GM12872 (cell line): ENCODE measurements at regions not wholly inside any gene's neighbourhood (a gene's known extent, or its start where the extent isn't known, plus 50 kb on each side); places are given as distances from the start of the nearest gene placed in this dataset.

Experiments
- TF ChIP-seq, protein P1 (sequence below): IDR thresholded peaks from 3 replicates; pipeline ENCODE4 v1.5.1; 2011; ENCODE audit warnings: low read depth, mild to moderate bottlenecking, low read length, moderate library complexity; ENCODE audit not compliant: insufficient read depth

DNA sequence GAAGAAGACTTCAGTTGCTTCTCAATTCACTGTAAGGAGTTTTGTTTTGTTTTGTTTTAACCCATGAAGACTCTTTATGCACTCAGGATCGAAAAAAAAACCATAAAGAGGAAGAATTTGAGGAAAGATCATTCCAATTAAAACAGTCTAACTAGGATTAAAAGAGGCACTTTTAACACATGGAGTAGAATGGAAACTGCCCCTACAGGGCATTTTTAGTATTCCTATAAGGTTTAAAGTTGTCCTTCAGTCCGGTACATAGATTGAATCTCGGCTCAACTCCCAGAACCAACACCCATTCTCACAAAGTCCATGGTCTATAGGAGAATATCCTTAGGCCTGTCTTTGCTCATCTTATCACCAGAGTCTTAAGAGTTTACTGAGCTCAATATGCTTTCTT, 469.6 kb downstream of the DTWD2 start:
- TF ChIP-seq, protein P1, sequence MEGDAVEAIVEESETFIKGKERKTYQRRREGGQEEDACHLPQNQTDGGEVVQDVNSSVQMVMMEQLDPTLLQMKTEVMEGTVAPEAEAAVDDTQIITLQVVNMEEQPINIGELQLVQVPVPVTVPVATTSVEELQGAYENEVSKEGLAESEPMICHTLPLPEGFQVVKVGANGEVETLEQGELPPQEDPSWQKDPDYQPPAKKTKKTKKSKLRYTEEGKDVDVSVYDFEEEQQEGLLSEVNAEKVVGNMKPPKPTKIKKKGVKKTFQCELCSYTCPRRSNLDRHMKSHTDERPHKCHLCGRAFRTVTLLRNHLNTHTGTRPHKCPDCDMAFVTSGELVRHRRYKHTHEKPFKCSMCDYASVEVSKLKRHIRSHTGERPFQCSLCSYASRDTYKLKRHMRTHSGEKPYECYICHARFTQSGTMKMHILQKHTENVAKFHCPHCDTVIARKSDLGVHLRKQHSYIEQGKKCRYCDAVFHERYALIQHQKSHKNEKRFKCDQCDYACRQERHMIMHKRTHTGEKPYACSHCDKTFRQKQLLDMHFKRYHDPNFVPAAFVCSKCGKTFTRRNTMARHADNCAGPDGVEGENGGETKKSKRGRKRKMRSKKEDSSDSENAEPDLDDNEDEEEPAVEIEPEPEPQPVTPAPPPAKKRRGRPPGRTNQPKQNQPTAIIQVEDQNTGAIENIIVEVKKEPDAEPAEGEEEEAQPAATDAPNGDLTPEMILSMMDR, result no peak

DNA sequence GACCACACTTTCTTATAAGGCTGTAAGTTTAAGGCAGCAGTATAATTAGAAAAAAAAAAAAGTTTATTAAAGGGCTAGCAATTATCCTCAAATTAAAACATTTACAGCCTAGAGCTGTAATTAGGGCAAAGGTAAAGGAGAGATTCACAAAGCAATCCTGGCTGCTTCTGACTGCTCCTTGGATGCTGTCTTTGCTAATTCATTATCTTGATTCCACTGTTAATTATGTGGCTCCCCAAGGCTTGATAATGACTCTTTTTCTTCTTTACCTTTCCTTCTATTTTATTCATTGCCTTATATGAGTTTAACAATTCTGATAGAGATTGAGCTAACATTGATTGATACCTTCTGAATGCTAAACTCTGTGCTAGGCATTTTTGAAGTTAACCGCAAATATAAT, 476.5 kb downstream of the DTWD2 start:
- TF ChIP-seq, protein P1, result no peak

DNA sequence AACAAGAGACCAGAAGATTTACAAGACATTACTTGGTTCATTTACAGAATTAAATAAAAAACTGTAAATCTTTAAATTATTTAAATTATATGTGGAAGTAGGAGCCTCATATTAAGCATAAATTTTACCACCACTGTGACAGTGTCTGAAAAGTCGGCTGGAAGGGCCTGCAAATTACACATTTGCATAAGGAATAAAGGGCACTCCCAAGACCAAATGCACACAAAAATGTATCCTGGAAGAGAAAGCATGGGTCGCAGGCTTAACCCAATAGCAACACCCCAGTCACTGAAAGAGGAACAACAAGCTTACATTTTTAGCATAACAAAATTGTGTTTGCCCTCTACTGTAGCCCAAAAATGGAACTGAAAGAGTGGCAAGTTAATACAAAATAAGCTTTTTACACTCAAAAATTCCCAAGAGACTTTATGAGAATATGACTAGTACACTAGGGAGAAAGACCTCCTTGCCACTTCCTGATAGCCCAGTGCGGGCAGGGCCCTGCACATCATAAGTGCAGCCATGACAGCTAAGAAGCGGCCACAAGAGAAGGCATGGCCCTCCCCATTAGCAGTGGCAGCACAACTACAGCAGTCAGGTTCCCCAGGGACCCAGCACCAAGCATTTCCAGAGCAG, 482.0 kb downstream of the DTWD2 start:
- TF ChIP-seq, protein P1, result no peak

DNA sequence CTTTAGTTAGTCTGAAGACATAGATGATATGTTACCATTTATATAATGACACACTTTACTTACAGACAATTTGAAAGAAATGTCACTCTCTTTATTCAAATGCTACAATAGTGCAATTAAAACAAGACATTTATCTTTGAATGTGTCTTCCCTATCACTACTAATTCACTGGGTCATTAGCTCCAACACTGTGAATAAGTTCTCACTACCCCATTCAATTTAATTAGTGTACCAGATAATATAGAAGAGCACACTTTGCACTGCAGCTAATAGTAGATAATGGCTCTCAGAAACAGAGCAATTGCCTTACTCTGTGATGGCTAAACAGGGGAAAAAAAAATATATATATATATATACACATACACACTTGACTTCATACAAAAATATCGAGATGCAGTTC, 497.0 kb downstream of the DTWD2 start:
- TF ChIP-seq, protein P1, result no peak

DNA sequence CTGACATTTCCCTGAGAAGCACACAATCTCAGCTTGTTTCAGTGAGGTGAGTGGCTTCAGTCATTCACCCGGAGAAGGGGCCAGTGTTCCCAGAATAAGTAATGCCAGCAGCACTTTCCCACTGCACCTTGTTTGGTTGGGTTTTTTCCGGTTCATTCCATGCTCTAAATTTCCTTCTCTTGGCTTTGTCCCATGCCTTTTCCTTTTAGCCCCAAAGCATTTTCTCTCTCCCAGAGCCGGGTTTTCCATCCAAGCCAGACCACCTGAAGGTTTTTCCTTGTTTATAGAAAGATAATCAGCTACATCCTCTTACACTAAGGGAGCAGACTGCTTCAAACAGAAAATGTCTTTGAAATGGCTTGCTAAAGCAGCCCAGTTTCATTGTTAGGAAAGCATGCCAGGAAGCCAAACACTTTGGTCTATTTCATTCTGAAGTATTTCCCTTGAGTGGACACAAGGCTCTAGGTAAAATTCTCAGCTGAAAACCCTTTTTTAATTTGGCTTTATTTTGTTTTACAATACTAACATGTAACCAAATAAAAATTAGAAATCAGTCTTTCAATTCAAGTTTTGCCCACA, 501.6 kb downstream of the DTWD2 start:
- TF ChIP-seq, protein P1, result no peak

DNA sequence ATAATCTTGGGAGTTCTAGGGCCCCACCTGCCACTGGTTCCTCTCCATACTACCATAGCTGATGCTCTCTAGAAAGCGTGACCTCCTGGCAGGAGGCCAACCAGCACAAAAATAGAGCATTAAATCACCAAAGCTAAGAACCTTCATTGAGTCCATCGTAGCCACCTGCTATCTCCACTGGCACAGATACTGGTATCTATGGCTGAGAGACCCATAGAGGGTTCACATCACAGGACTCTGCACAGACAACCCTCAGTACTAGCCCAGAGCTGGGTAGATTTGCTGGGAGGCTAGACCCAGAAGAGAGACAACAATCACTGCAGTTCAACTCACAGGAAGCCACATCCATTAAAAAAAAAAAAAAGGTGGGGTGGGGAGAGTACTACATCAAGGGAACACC, 509.1 kb downstream of the DTWD2 start:
- TF ChIP-seq, protein P1, result no peak

DNA sequence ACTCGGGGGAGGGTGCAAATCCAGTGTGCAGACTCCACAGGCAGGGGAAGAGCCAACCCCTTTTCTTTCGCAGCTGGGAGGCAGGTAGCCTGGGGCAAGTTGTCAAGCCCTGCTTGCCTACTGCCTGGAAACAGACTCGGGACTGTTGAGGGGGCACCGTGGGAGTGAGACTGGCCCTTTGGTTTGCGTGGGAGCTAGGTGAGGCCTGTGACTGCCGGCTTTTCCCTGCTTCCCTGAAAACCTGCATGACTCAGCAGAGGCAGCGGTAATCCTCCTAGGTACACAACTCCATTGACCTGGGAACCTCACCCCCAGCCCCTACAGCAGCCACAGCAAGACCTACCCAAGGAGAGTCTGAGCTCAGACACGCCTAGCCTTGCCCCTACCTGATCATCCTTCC, 509.5 kb downstream of the DTWD2 start:
- TF ChIP-seq, protein P1, result no peak
